Gastroesophageal sphincter (tissue), 3 donors: ENCODE measurements at regions not wholly inside any gene's neighbourhood (a gene's known extent, or its start where the extent isn't known, plus 50 kb on each side); places are given as distances from the start of the nearest gene placed in this dataset.

ENCODE experiments used
- CTCF ChIP-seq, 4 experiments: fragments of 200-600 bp in 2 of 4; fragments of 450-650 bp in 2 of 4; sonication (generic) in 1 of 4; IDR thresholded peaks; one replicate each; pipeline ENCODE4 v1.5.1; 2017 to 2019; ENCODE audit warnings: antibody characterized with exemption in 4 of 4, mild to moderate bottlenecking in 2 of 4, moderate library complexity in 2 of 4
- EP300 ChIP-seq: sonication (generic); formaldehyde crosslinking; IDR thresholded peaks from one replicate; pipeline ENCODE4 v1.6.1; 2017; ENCODE audit warnings: antibody characterized with exemption, mild to moderate bottlenecking
- POLR2AphosphoS5 ChIP-seq: sonication (generic); formaldehyde crosslinking; IDR thresholded peaks from one replicate; pipeline ENCODE4 v1.6.1; 2017; ENCODE audit warnings: antibody characterized with exemption

- TF ChIP-seq POLR2AphosphoS5 (no peak), CTCF (IDR thresholded peaks at IDR 0.05) (no peak), EP300 (no peak)
Measured at GRCh38 chr7:113349339-113349738, 231.0 kb upstream of the SMIM30 start.
